ENCODE measurements at regions not wholly inside any gene's neighbourhood (a gene's known extent, or its start where the extent isn't known, plus 50 kb on each side); places are given as distances from the start of the nearest gene placed in this dataset.
"Not testable (repeated sequence)": the region's sequence is repeated elsewhere in the genome, so short reads cannot be mapped to it uniquely, and the experiment has no call there.

GRCh38 chr4:97305351-97305750 lies 837.9 kb downstream of the STPG2 start:
- DNase-seq, result no peak

- DNase-seq, result no peak
Observed at GRCh38 chr4:97309121-97309520, 834.2 kb downstream of the STPG2 start.

- DNase-seq, result no peak
Observed at GRCh38 chr4:97317201-97317600, 826.1 kb downstream of the STPG2 start.

DNA sequence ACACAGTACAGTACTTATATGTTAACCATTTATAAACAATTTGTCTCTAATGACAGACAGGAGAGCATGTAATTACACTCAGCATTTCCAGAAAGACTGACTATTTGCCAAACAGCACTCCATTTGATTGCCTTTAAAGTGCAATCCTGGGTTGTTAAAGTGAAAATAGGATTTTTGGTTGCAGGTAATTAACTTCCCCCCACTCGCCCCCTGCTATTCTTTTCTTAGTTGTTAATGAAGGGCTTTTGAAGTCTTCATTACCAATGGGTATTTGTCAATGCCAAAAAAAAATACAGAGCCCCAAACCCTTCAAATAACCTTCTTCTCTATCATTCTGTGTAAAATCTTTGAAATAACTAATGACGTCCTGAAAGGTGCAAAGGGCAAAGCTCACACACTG lies 825.6 kb downstream of the STPG2 start:
- no peak for DNase-seq

GRCh38 chr4:97325751-97326150 lies 817.5 kb downstream of the STPG2 start:
- DNase-seq, result not testable (repeated sequence)

GRCh38 chr4:97330917-97331316 lies 812.4 kb downstream of the STPG2 start:
- no peak for DNase-seq

DNA sequence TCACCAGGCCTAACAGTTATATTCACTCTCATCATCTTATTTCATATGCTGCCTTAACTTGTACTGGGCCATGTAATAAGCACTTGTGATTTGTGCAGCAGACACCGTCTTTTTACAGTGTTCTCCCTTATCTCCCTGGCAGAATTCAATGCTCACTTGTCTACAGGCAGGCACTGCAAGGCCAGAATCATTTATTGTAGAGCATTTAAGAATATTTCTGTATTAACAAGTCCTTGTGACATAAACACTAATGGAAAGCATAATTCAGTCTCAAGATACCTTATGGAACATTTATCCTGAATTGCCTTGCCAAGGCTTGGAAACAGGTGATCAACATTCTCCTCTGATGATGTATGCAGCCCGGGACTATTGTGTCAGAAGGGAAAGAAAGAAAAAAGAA lies 808.9 kb downstream of the STPG2 start:
- no peak for DNase-seq

DNA sequence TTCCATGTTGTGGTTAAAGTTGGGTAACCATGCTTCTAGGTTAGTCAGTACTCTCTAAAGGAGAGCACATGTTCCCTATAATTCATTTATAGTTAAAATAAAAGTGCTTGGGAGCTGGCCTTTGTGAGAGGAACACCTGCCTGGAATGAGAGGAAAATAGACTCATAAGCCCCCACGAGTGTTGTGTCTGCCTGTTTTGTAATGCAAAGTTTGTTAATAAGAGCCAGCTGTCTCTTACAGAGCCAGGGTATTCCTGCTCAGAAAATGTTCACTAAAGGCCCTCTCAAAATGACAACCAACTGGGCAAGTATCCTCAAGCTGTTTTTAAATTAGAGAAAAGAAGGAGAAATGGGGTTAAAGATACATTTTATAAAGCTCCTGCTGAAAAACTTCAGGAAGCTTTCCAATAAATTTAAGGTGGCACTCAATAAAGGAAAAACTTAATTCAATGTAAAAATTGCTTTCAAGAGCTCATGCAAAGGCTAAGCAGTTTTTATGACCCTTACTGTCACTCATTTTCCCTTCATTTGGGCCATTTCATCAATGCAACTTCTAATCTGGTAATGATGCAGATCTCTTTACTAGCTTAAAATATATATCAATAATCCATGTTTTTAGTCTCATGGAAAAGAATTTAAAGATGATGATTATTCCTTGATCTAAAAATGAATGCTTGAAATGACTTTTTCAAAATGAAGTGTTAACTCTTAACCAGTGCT lies 793.6 kb downstream of the STPG2 start:
- no peak for DNase-seq

DNA sequence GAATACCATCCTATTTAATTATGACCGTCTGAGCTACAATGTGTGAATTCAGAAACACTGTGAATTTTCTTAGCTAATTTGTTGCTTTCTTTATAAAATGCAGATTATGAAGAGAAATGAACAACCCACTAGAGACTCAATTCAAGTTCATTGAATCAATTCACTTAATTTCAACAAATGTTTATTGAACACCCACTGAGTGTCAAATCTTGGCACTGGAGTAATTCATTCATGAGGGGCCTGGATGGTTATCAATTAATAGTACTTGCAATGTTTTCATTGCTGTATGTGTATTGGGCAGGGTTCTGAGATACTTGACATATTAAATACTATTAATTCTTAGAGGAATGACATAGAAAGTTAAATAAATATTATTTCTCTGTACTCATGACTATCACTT lies 789.4 kb downstream of the STPG2 start:
- DNase-seq, result no peak

- no peak for DNase-seq
Observed at GRCh38 chr4:97359826-97360225, 783.5 kb downstream of the STPG2 start.

GRCh38 chr4:97360733-97361132 lies 782.5 kb downstream of the STPG2 start:
- no peak for DNase-seq

DNA sequence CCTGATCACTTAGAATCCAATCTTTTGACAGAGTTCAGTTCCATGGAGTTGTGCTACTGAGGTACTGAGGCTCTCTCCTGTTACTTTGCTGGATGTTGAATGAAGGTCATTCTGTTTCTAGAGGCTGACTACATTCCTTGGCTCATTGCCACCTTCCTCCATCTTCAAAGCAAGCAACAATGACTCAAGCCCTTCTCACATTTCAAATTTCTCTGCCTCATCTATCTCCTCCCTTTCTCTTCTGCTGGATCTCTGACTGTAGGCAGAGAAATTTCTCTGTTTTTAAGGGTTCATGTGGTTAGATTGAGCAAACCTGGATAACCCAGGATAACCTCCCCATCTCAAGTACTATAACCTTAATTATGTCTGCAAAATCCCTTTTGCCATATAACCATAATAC lies 775.4 kb downstream of the STPG2 start:
- no peak for DNase-seq

GRCh38 chr4:97370568-97370967 lies 772.7 kb downstream of the STPG2 start:
- no peak for DNase-seq

DNA sequence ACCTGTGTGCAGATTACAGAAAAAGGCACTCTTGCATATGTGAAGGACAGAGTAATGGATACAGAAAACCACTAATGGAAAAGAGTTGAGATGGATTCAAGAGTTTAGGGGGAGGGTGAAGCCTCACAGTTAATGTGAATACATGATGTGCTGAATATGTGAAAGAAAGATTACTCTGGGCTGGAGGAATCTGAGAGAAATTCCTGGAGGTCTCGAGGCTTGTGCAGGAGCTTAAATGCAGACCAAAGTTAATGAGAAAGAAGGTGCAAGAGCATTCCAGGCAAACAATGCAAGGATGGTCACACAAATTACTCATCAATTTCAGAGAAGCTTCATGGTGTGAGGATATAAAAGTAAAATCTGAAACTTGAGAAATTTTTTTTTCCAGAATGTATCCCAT lies 768.8 kb downstream of the STPG2 start:
- no peak for DNase-seq

GRCh38 chr4:97386969-97387368 lies 756.3 kb downstream of the STPG2 start:
- DNase-seq, result no peak

DNA sequence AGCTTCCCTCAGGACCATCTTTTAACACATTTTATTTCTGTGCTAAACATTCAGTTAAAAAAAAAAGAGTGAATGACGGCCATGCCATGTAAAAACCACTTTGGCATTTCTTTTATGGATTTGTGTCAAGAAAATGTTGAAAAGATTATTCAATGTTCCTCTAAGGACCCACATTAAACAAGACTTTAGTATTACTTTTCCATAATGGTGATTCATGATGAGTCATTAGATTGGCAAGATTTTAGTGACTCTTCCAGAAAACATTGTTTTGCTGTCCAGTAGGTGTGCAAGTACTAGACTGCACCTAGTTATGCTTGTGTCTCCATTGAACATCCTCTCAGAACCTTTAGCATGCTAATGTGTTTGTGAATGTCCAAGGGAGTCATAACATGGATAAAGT lies 748.6 kb downstream of the STPG2 start:
- no peak for DNase-seq

DNA sequence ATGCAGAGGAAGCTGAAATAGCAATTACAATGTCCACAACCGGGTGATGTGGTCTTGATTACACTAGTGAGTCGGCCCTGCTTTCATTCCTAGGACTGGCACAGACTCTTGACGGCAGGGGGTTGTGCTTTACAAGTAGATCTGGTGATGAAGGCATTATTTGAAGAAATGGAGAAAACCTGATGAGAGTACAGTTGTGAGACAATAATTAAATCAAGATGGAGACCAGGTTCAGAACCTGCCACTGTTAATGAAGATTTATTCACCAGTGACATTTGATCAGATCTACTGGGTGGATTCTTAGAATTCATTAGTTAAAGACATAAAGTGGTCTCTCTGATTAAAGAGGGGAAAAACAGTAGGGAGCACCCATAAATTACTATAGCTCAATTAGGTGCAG lies 747.2 kb downstream of the STPG2 start:
- peak; percentile 9 for DNase-seq

GRCh38 chr4:97396605-97397004 lies 746.7 kb downstream of the STPG2 start:
- no peak for DNase-seq

GRCh38 chr4:97404876-97405523 lies 738.3 kb downstream of the STPG2 start:
- DNase-seq, result no peak

- DNase-seq, result no peak
Observed at GRCh38 chr4:97411356-97411755, 731.9 kb downstream of the STPG2 start.

GRCh38 chr4:97412331-97412730 lies 730.9 kb downstream of the STPG2 start:
- DNase-seq, result no peak

DNA sequence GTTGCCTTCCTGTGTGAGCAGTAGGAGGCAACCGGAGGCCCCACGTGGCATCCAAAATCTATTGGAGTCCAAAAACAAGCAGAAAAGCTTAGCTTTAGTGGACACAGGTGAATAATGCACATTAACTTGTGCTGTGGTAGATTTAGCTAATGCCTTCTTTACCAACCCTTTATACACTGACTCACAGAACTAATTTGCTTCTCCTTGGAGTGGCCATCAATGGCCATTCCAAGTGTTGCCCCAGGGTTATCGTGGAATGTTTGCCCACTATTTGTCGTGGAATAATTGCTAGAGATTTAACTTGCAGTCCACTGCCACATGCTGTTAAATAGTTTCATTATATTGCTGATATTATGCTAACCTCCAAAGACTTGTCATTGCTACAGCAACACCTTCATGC lies 729.1 kb downstream of the STPG2 start:
- no peak for DNase-seq

DNA sequence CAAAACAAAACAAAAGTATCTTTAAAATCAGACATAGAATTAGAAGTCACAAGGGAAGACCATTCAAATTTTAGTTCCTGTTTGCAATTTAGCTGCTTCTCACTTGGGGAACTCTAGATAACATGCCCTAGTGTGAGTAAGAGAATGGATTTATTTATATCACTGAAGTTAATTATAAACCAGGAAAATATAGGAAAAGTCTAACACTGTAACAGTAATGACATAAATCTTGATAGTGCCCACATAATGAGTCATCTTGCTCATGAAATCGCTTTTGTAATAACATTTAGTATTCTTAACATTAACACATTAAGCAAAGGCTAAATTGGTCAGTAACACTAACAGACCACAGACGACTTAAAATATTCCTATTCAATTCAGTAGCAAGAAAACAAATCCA lies 710.7 kb downstream of the STPG2 start:
- no peak for DNase-seq

- not testable (repeated sequence) for DNase-seq
Observed at GRCh38 chr4:97437998-97438705, 705.1 kb downstream of the STPG2 start.

Data from retina (tissue), 1 donor.